CD4-positive, alpha-beta T cell treated with Interleukin-10 for 1 hour (primary cell): ENCODE measurements at regions not wholly inside any gene's neighbourhood (a gene's known extent, or its start where the extent isn't known, plus 50 kb on each side); places are given as distances from the start of the nearest gene placed in this dataset.

Source experiments
- DNase-seq: peaks from one replicate; pipeline ENCODE4 v3.0.0-alpha.2; 2020

DNA sequence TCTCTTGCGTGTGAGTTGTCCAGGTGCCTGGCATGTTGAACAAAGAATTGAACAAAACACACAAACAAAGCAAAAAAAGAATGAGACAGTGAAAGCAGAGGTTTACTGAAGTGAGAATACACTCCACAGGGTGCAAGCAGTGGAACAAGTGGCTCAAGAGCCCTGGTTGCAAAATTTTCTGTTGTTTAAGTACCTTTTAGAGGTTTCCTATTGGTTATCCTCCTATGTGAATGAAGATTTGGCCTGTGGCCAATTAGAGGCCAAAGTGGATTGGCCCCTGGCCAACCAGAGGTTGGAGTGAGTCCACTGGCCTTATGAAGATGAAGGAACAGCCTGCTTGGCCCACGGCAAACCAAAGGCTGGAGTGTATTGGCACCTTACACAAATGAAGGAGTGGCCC, 1188.5 kb upstream of the NRXN1 start:
- DNase-seq = no peak

DNA sequence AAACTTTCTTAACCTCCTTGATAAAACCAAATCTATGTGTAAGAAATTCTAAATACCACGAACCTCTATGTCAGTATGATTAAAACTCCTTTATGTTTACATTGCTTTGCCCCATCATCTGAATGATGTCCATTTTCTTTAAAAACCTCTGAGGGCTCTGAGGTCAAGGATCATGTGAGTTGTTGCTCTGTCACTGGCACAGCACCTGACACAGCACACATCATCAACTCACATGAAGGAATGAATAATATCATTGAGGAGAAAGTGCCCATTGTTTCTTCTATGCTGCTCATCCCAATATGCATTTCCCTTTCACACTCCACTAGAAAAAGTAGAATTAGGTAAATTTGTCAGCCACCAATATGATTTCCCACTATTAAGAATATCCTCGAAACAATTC, 1178.7 kb upstream of the NRXN1 start:
- DNase-seq = no peak

DNA sequence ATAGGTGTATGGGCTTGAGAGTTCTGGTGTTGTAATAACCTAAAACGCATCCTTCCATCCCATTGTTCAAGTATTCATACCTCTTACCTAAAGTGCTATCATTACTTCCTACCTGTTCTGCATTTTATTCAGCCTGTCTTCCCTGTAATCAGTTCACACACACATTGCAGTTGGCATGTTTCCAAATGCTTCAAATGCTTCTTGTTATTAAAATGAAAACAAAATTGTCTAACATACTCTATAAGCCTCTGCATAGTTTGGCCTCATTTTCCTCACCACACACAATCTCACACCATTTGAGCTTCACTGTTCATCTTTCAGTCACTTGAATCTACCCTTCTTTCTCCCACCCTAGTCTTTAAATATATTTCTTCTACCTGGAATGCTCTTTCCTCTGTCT, 1178.2 kb upstream of the NRXN1 start:
- no peak for DNase-seq

GRCh38 chr2:52194342-52194741, 1162.4 kb upstream of the NRXN1 start:
- DNase-seq = no peak

DNA sequence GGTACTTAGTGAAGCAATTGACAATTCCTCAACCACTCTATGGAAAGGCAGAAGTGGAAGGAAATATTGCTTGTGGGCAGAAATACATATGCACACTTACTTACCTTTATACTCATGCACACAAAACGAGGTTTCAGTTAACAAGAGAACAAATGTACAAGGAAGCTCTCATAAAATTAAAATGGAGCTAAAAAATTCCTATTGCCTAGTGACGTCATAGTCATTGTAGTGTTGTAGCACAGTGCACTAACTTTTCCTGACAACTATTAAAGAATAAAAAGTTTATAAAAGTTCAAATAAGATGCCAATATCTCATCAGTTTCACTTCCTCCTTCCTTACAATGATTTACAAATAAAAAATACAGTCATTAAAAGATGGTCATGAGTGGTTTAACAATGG, 1161.9 kb upstream of the NRXN1 start:
- no peak for DNase-seq

DNA sequence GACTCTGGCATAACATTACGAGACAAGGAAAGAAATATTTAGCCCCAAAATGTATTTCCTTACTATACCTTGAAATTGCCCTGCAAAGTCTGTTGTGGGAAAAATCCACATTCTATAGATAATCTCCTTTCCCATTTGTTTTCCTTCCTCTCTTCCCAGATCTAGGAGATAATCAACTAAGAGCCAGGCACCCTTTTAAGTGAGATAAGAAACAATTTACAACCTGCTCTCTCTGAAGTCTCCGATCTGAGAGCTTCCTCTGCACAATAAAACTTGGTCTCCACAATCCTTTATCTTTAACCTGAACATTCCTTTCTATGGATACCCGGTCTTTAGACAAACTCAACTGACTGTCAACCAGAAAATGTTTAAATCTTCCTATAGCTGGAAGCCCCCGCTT, 1160.7 kb upstream of the NRXN1 start:
- DNase-seq = no peak

- DNase-seq = no peak
Measured at GRCh38 chr2:52181080-52181479, 1149.1 kb upstream of the NRXN1 start.

- DNase-seq = no peak
Measured at GRCh38 chr2:52178845-52179244, 1146.9 kb upstream of the NRXN1 start.

GRCh38 chr2:52145005-52145404, 1113.1 kb upstream of the NRXN1 start:
- DNase-seq = no peak

DNA sequence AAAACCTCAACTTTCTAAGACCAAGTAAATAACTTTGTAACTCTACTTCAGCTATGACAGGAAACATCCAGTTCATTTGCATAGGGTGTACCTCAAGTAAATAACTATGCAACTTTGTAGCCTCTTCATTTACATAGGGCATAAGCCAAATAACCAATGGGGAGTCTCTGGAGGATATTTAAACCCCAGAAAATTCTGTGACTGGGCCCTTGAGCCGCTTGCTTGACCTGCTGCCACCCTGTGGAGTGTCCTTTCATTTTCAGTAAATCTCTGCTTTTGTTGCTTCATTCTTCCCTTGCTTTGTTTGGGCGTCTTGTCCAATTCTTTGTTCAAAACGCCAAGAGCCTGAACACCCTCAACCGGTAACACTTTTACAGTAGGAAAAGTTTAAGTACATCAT, 1112.7 kb upstream of the NRXN1 start:
- DNase-seq = no peak

GRCh38 chr2:52141076-52141475, 1109.1 kb upstream of the NRXN1 start:
- no peak for DNase-seq

GRCh38 chr2:52139241-52139640, 1107.3 kb upstream of the NRXN1 start:
- no peak for DNase-seq

DNA sequence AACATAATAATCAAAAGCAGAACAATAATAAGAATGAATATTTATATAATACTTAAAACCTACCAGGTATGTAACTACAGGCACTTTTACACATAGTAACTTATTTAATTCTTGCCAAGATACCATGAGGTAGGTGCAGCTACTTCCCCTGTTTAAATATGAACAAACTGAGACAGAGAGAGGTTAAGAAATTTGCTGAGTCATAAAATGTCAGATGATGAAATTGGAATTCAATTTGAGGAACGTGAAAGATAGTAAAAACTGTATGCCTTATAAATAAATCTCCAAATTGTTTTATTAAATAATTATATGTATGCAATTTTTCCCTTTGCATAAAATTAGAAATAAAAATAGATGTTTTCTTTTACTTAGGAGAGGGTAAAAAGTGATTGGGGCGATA, 1103.3 kb upstream of the NRXN1 start:
- no peak for DNase-seq

GRCh38 chr2:52128081-52128480, 1096.1 kb upstream of the NRXN1 start:
- DNase-seq = no peak

DNA sequence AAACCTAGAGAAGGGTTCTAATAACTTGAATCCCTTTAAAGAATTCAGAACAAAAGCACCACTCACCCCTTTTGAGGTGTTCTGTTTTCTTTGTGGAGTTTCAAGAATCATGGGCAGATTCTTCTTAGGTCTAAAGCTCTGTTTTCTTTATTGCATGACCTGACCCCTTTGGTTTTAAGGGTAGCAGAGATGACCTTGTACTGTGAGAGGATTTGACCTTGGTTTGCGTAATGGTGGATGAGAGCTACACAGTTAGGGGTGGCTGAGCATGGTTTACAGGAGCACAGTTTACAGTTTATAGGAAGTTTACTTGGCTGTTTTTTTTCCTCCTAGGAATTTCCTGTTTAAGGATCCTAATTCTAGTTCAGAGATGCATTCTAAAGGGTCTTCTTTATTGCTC, 1095.6 kb upstream of the NRXN1 start:
- DNase-seq = no peak

- DNase-seq = no peak
Measured at GRCh38 chr2:52117299-52117698, 1085.4 kb upstream of the NRXN1 start.

DNA sequence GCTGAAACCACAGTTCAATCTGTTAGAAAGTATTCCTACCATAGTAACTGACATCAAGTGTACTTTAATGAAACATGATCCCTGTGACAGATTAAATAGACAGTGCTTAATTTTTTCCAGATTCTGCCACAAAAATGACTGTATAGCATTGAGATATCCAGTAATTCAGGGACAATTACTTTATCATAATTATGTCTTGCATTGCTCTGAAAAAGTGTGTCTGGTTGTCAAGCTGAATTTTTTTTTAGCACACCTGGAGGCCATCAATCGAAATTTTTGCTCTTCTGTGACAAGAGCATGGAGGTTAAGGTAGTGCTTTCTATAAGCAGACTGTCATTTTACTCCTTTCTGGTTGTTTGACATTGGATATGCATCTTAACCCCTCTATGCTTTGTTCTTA, 1083.8 kb upstream of the NRXN1 start:
- no peak for DNase-seq

- DNase-seq = no peak
Measured at GRCh38 chr2:52113338-52113737, 1081.4 kb upstream of the NRXN1 start.

- no peak for DNase-seq
Measured at GRCh38 chr2:52112141-52112540, 1080.2 kb upstream of the NRXN1 start.

DNA sequence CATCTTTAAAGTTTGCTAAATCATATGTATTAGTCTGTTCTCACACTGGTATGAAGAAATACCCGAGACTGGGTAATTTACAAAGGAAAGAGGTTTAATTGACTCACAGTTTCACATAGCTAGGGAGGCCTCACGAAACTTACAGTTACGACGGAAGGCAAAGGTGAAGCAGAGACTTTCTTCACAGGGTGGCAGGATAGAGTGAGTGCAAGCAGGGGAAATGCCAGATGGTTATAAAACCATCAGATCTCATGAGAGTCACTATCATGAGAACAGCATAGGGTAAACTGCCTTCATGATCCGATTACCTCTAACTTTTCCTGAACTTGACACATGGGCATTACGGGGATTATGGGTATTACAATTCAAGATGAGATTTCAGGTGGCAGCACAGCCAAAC, 1075.2 kb upstream of the NRXN1 start:
- DNase-seq = no peak

GRCh38 chr2:52097071-52097470, 1065.1 kb upstream of the NRXN1 start:
- DNase-seq = no peak

DNA sequence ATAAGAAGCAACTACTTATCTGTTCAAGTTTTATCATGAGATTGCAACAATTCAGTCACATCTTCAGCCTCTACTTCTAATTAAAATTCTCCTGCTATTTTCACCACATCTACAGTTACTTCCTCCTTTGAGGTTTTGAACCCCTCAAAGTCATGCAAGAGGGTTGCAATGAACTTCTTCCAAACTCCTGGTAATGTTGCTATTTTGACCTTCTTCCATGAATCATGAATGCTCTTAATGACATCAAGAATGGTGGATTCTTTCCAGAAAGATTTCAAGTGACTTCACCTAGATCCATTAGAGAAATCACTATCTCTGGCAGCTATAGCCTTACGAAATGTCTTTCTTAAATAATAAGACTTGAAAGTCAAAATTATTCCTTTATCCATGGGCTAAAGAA, 1052.8 kb upstream of the NRXN1 start:
- no peak for DNase-seq

DNA sequence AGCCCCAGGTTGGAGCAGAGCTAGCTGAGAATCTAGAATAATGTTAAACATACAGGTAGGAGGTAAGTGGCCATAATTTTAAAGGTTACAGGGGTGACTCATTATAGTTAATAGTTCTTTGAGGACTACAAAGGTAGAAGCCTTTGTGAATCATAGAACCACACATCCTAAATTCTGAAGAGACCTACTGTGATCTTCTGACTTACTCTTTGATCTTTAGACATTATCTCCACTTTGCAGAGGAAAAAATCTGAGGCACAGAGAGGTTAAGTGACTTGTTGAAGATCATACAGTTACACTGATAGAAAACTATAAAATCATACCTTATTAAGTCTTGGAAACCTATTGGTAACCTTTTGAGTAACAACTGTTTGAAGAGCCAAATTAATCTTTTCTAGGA, 1051.3 kb upstream of the NRXN1 start:
- DNase-seq = no peak

- DNase-seq = no peak
Measured at GRCh38 chr2:52082646-52083045, 1050.7 kb upstream of the NRXN1 start.

DNA sequence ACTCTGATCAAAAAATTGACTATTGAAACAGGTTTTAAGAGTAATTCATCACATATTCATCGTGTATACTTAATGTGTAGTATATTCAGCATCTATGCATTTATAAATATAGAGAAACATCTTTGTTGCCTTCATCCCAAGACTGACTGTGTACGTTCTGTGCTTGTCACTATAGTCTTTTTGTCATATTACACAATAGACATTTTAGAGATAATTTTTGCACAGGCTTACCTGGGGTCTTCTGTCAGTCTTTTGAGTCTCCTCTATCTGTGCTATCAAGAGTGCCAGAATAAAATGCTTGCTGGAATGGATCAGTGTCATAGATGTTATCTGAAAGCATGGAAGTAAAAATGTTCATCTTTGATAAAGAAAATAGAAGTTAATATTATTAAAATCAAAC, 1047.7 kb upstream of the NRXN1 start:
- DNase-seq = no peak

GRCh38 chr2:52077159-52077558, 1045.2 kb upstream of the NRXN1 start:
- no peak for DNase-seq
